IMR-90 (cell line): ENCODE measurements at regions not wholly inside any gene's neighbourhood (a gene's known extent, or its start where the extent isn't known, plus 50 kb on each side); places are given as distances from the start of the nearest gene placed in this dataset.
"Not testable (repeated sequence)": the region's sequence is repeated elsewhere in the genome, so short reads cannot be mapped to it uniquely, and the experiment has no call there.

ENCODE experiments used
- POLR2A ChIP-seq: IDR thresholded peaks from 2 replicates; pipeline ENCODE4 v1.6.1; 2012; ENCODE audit warnings: mild to moderate bottlenecking, low read depth, low read length
- RCOR1 ChIP-seq: IDR thresholded peaks from 2 replicates; pipeline ENCODE4 v1.6.1; 2012; ENCODE audit warnings: mild to moderate bottlenecking, low read length, improper control_type of control experiment; ENCODE audit not compliant: insufficient replicate concordance
- SMC3 ChIP-seq: fragments of 150-350 bp; IDR thresholded peaks from 2 replicates; pipeline ENCODE4 v1.6.1; 2016; ENCODE audit warnings: low read depth, mild to moderate bottlenecking, antibody characterized with exemption, low read length, moderate library complexity
- TF ChIP-seq, protein P1 (sequence below): conservative IDR thresholded peaks from 2 replicates; pipeline ENCODE4 v1.5.1; 2012; ENCODE audit warnings: mild to moderate bottlenecking, low read depth, low read length, improper control_type of control experiment

- TF ChIP-seq, protein P1, sequence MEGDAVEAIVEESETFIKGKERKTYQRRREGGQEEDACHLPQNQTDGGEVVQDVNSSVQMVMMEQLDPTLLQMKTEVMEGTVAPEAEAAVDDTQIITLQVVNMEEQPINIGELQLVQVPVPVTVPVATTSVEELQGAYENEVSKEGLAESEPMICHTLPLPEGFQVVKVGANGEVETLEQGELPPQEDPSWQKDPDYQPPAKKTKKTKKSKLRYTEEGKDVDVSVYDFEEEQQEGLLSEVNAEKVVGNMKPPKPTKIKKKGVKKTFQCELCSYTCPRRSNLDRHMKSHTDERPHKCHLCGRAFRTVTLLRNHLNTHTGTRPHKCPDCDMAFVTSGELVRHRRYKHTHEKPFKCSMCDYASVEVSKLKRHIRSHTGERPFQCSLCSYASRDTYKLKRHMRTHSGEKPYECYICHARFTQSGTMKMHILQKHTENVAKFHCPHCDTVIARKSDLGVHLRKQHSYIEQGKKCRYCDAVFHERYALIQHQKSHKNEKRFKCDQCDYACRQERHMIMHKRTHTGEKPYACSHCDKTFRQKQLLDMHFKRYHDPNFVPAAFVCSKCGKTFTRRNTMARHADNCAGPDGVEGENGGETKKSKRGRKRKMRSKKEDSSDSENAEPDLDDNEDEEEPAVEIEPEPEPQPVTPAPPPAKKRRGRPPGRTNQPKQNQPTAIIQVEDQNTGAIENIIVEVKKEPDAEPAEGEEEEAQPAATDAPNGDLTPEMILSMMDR = not testable (repeated sequence)
- TF ChIP-seq SMC3, POLR2A, RCOR1: not testable (repeated sequence)
These were observed 52.7 kb upstream of the ST3GAL5 start for GRCh38 chr2:85941490-85941889.
